ENCODE measurements at regions not wholly inside any gene's neighbourhood (a gene's known extent, or its start where the extent isn't known, plus 50 kb on each side); places are given as distances from the start of the nearest gene placed in this dataset.

- H3K9me3 Mint-ChIP-seq = peaks cover 0 to 4% (median 0%) of the 10 kb centered on the region in 7 donors
- Histone ChIP-seq H3K27ac (ENCODE audit: low read depth in 1 of 2, low read length in 2 of 2) (no peak overlapping the region), H4K20me1 (ENCODE audit: insufficient read depth, low read length) (no peaks in the 10 kb centered on the region), H3K4me2 (replicated peaks; ENCODE audit: extremely low read depth, low read length, poor library complexity, severe bottlenecking) (no peak overlapping the region), H3K27me3 (ENCODE audit: control insufficient read depth in 2 of 2, insufficient read depth in 2 of 2, low read length in 2 of 2) (no peaks in the 10 kb centered on the region), H3K79me2 (ENCODE audit: insufficient read depth, low read length) (no peaks in the 10 kb centered on the region), H3K4me1 (ENCODE audit: control insufficient read depth in 1 of 2, insufficient read depth in 2 of 2, low read length in 2 of 2) (no peaks in the 10 kb centered on the region), H3K9me3 (replicated peaks in 1 of 2; ENCODE audit: control insufficient read depth in 1 of 2, insufficient read depth in 1 of 2, low read length in 2 of 2) (no peaks in the 10 kb centered on the region), H3K36me3 (replicated peaks in 1 of 2; ENCODE audit: control insufficient read depth in 1 of 2, insufficient read depth in 2 of 2, low read length in 2 of 2) (no peaks in the 10 kb centered on the region), H3K9ac (ENCODE audit: insufficient read depth, low read length, poor library complexity, severe bottlenecking) (no peak overlapping the region), H2AFZ (ENCODE audit: insufficient read depth, low read depth, low read length, poor library complexity, severe bottlenecking) (no peak overlapping the region), H3K4me3 (replicated peaks in 1 of 3; ENCODE audit: low read depth in 2 of 3, low read length in 3 of 3) (no peak overlapping the region)
- intact Hi-C loops (cut with micrococcal nuclease) = no loop called here
- WGBS (ENCODE audit: insufficient coverage) = no CpG with 5 or more reads among the region's 4 CpGs
- no peaks in the 10 kb centered on the region for H3K36me3 Mint-ChIP-seq
- H3K27ac Mint-ChIP-seq = no peak overlapping the region
- H3K4me3 Mint-ChIP-seq = no peak overlapping the region
- DNase-seq = no peak
- H3K27me3 Mint-ChIP-seq (ENCODE audit: low read depth in 3 of 3) = peaks cover 0 to 1% (median 0%) of the 10 kb centered on the region in 3 donors
- H3K4me1 Mint-ChIP-seq = no peaks in the 10 kb centered on the region
- no peak for TF ChIP-seq CTCF (IDR thresholded peaks at IDR 0.05)
These were observed 1104.9 kb downstream of the NSUN3 start for GRCh38 chr3:95167748-95168147.

GRCh38 chr3:95168526-95168925, 1105.7 kb downstream of the NSUN3 start:
- Mint-ChIP-seq H3K4me1 (no peaks in the 10 kb centered on the region), H3K36me3 (no peaks in the 10 kb centered on the region), H3K9me3 (peaks cover 0 to 4% (median 0%) of the 10 kb centered on the region in 7 donors), H3K27me3 (ENCODE audit: low read depth in 3 of 3) (peaks cover 0 to 1% (median 0%) of the 10 kb centered on the region in 3 donors), H3K4me3 (no peak overlapping the region), H3K27ac (no peak overlapping the region)
- Histone ChIP-seq H3K27me3 (ENCODE audit: control insufficient read depth in 2 of 2, insufficient read depth in 2 of 2, low read length in 2 of 2) (no peaks in the 10 kb centered on the region), H2AFZ (ENCODE audit: insufficient read depth, low read depth, low read length, poor library complexity, severe bottlenecking) (no peak overlapping the region), H3K36me3 (replicated peaks in 1 of 2; ENCODE audit: control insufficient read depth in 1 of 2, insufficient read depth in 2 of 2, low read length in 2 of 2) (no peaks in the 10 kb centered on the region), H3K9ac (ENCODE audit: insufficient read depth, low read length, poor library complexity, severe bottlenecking) (no peak overlapping the region), H3K79me2 (ENCODE audit: insufficient read depth, low read length) (no peaks in the 10 kb centered on the region), H3K4me1 (ENCODE audit: control insufficient read depth in 1 of 2, insufficient read depth in 2 of 2, low read length in 2 of 2) (no peaks in the 10 kb centered on the region), H4K20me1 (ENCODE audit: insufficient read depth, low read length) (no peaks in the 10 kb centered on the region), H3K9me3 (replicated peaks in 1 of 2; ENCODE audit: control insufficient read depth in 1 of 2, insufficient read depth in 1 of 2, low read length in 2 of 2) (no peaks in the 10 kb centered on the region), H3K4me3 (replicated peaks in 1 of 3; ENCODE audit: low read depth in 2 of 3, low read length in 3 of 3) (no peak overlapping the region), H3K27ac (ENCODE audit: low read depth in 1 of 2, low read length in 2 of 2) (no peak overlapping the region), H3K4me2 (replicated peaks; ENCODE audit: extremely low read depth, low read length, poor library complexity, severe bottlenecking) (no peak overlapping the region)
- no peak for DNase-seq
- intact Hi-C loops (cut with micrococcal nuclease) = no loop called here
- TF ChIP-seq CTCF (IDR thresholded peaks at IDR 0.05) = no peak
- WGBS (ENCODE audit: insufficient coverage) = 97% methylated on average over 5 of the region's 7 CpGs

All from CD14-positive monocyte (primary cell).